ENCODE measurements at regions not wholly inside any gene's neighbourhood (a gene's known extent, or its start where the extent isn't known, plus 50 kb on each side); places are given as distances from the start of the nearest gene placed in this dataset.

GRCh38 chr15:98403569-98403968, 244.8 kb upstream of the IGF1R start:
- TF ChIP-seq CTCF (IDR thresholded peaks at IDR 0.05; ENCODE audit: low read depth, low read length) (no peak), EZH2phosphoT487 (IDR thresholded peaks at IDR 0.05; ENCODE audit: low read depth) (no peak)

Data from OCI-LY3 (cell line).